GM12892 (cell line): ENCODE measurements at regions not wholly inside any gene's neighbourhood (a gene's known extent, or its start where the extent isn't known, plus 50 kb on each side); places are given as distances from the start of the nearest gene placed in this dataset.

Experiments
- POLR2A ChIP-seq: IDR thresholded peaks from 2 replicates; pipeline ENCODE4 v1.6.1; 2011; ENCODE audit warnings: low read depth, low read length, control low read depth
- POLR2AphosphoS5 ChIP-seq: IDR thresholded peaks from 2 replicates; pipeline ENCODE4 v1.6.1; 2011; ENCODE audit warnings: low read depth, low read length, control low read depth

- no peak for TF ChIP-seq POLR2AphosphoS5
- no peak for TF ChIP-seq POLR2A
Measured at GRCh38 chr22:48931452-48931851, 896.2 kb downstream of the BRD1 start.
